ENCODE measurements at regions not wholly inside any gene's neighbourhood (a gene's known extent, or its start where the extent isn't known, plus 50 kb on each side); places are given as distances from the start of the nearest gene placed in this dataset.
A peak's percentile ranks its signal among the peaks of the same experiment; 100 is the strongest.

GRCh38 chr16:85419503-85420408 is 193.4 kb upstream of the GSE1 start:
- DNase-seq, result no peak

DNA sequence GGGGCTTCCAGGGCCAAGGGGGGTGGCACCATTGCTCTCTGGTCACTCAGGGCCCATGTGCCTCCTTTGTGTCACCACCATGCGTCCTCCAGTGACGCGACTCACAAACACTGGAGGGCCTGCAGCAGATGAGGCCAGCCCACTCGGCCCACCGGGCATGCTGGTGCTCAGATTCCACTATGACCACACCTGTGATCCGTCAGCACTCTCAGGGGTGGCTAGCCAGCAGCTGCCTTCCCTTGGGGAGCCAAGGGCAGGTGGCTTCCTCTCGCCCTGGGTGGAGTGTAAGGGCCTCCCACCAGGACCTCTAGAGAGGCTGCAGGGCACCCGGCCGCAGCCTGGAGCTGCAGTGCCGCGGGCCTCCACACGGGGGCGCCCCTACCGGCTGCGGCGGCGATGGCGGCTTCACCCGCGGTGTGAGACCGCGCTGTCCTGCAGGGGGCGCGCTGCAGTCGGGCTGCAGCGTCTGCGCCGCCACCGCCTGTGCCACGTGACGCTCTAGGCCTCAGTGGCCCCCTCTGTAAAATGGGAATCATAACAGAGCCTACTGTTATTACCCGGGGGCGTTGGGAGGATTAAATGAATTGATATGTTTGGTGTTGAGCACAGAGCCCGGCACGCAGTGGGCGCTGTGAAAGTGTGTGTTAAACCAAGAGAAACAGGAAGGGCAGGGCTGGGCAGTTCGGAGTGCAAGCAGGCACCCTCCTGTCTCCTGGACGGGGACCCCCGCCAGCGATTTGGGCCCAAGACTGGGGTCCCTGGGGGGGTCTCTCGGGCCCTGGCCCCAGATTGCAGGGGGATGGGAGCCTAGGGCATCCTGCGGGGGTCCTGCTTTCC is 192.4 kb upstream of the GSE1 start:
- DNase-seq, result no peak

GRCh38 chr16:85421338-85422195 is 191.6 kb upstream of the GSE1 start:
- DNase-seq, result no peak

- no peak for DNase-seq
Observed at GRCh38 chr16:85422196-85422631, 190.9 kb upstream of the GSE1 start.

DNA sequence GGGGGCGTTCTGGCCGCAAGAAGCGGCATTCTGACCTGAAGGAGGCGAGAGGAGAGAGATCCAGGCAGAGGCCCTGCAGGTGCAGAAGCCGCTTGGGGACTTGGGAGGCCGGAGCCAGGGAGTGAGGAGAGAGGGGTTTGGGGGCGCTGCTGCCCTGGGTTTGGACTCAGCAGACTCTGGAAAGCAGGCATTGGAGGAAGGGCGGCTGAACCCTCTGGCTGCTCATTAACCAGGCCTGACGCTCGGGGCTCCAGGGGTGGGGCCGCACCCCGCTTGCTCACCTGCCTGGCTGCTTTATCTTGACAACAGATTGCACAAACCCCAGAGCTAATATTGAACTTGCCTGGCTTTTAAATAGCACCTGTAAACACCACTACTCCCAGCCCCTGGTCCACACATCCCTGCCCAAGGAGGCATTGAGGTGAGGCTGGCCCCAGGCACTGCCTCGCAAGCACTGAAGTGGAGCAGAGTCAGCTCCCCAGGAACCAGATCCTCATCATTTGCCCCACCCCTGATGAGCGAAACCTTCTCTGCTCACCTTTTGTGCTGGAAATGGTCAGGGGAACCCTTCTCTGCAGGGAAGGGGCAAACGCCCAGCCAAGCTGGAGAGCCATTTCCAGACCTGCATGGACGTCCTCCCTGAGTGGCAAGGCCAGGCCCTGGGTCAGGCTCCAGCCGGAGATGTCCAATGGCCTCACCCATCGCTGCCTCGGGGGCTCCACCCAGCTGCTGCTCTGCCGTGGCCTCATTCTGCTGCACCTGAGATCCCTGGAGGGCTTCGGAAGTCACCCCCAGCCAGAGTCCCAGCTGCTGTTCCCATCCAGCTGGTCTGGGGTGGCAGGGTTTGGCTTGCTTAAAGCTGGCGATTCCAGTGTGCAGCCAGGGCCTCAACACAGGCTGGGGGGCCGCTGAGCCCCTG is 190.2 kb upstream of the GSE1 start:
- DNase-seq, result peak; percentile 32

- no peak for DNase-seq
Observed at GRCh38 chr16:85423631-85424030, 189.5 kb upstream of the GSE1 start.

GRCh38 chr16:85424260-85425073 is 188.7 kb upstream of the GSE1 start:
- DNase-seq, result peak; percentile 71

GRCh38 chr16:85425074-85425662 is 188.0 kb upstream of the GSE1 start:
- peak; percentile 70 for DNase-seq

DNA sequence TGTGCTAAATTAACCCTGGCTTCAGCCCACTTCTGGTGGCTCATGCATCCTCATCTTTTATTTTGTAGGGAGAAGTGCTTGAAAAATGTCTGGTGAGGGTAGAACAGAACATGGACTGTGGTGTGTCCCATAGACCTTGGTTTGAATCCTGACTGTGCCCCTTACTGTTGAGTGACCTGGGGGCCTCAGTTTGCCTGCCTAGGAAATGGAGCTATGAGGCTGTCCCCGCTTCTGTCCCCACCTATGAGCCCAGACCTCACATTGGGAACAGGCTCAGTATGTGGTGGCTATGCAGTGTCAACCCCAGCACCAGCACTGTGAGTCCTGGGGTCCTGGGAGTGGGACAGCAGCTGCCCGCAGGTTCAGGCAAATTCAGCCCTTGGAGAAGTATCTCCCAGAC is 186.3 kb upstream of the GSE1 start:
- no peak for DNase-seq

- peak; percentile 43 for DNase-seq
Observed at GRCh38 chr16:85428168-85428898, 184.8 kb upstream of the GSE1 start.

GRCh38 chr16:85428899-85429775 is 184.0 kb upstream of the GSE1 start:
- no peak for DNase-seq

DNA sequence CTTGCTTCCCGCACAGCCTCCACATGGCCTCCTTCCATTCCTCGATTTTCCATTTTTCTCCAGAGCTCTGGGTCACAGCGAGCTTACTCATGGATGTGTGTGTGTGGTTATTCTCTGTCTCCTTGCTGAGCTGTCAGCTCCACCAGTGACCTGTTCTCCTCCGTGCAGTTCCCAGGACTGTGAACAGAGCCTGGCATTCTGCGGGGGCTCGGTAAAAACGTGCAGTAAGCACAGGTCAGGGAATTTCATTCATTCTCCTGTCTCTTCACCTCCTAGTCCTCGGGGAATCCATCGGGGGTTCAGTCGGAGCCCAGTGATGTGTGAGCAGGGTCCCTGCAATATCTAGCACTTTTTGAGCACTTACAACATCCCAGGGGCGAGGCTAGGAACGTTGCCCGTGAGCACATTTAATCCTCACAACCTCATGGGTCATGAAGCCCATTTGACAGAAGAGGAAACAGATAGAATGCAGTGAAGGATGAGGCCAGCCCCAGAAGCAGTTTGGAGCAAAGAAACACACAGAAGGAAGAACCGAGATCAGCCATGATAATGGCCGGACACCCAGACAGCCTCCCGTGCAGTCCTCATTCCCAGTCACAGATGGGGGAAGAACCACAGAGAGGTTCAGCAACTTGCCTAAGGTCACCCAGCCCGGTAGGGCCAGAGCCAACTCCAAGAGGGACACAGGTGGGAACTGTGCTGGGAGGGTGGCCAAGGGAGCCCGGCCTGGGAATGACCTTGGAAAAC is 183.2 kb upstream of the GSE1 start:
- no peak for DNase-seq

DNA sequence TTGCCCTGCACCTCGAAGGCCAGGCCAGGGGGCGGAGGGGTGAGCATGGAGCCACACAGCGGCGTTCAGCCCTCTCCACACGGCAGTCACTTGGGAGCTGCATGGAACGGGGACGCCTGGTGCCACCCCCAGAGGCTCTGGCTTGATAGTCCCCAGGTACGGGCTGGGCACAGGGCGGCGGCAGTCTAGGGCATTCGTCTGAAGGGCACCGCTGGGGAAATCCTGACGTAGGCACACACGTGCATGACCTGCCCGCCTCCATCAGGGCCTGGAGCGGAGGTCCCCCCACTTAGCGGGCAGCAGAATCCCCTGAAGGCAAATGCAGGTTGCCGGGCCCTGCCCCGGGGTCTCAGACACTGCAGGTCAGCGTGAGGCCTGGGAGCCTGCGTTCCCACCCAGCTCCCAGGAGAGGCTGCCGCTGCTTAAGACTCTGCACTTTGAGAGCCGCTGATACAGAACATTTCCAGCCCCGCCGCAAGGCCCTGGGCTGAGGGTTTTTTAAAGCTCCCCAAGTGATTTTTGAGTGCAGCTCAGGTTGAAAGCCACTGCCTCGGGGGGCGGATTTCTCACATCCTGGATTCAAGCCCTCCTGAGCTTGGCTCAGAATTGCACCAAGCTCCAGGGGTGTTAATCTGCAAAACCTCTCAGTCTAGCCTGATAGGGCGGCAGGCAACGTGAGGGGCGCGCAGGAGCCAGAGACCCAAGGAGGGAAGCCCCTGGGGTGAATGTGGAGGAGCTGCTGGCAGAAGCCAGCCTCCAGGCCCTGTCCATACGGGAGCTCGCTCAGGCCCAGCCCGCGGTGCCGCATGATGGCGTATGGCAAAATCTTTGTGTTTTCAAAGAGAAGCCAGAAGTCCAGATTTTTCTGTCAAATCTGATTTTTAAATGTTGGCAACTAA is 182.3 kb upstream of the GSE1 start:
- no peak for DNase-seq

DNA sequence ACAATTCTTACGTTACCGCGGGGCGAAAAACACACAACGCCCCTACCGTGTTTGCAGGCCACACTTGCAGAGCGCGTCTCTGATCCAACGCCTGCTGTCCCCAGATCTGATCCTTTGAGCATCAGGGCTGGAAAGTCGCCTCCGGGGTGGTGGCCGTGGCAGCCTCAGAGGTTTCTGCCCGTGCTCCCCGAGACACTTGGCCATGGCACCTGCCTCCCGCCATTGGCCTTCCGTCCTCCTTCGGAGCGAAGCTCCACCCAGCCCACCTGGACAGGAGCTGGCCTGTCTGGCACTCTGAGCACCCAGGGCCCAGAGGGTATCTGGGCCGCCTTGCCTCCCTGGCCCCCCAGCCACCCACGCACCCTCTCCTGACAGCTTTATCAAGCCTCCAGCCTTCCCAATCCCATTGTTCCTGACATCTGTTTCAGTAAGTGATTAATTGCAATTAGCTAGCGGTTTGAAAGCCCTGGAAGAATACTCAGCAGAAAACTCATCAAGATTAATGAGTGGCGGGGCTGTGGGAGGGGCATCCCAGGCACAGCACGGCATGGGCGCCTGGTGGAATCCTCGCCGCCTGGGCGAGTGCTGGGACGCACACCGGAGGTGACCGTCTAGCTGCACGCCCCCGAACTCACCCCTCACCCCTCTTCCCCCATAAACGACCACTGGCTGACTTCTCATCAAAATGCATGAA is 181.5 kb upstream of the GSE1 start:
- DNase-seq, result no peak

GRCh38 chr16:85432606-85433005 is 180.5 kb upstream of the GSE1 start:
- no peak for DNase-seq

DNA sequence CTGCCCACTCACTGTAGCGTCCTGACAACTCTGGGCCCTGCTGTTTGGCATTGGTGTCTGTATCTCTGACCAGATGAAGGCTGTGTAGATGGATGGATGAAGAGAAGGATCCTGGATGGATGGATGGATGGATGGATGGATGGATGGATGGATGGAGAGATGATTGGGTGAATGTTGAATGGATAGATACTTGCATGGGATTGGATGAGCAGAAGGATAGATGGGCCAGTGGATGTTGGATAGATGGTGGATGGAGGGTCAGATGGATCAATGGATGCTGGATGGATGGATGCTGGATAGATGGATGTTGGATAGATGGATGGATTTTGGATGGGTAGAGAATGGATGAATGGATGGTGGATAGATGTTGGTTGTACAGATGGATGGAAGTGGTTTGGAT is 179.6 kb upstream of the GSE1 start:
- DNase-seq, result no peak

Measured in NCI-H1092 treated with DMSO at 0.1 percent for 48 hours (cell line).